ENCODE measurements at regions not wholly inside any gene's neighbourhood (a gene's known extent, or its start where the extent isn't known, plus 50 kb on each side); places are given as distances from the start of the nearest gene placed in this dataset.

GRCh38 chr4:102141842-102142241 is 203.4 kb downstream of the SLC39A8 start:
- H3K9me3 Mint-ChIP-seq (ENCODE audit: unreplicated experiment): no peaks in the 10 kb centered on the region
- H3K27ac Mint-ChIP-seq (ENCODE audit: unreplicated experiment): no peak overlapping the region
- H3K4me1 Mint-ChIP-seq (ENCODE audit: low read depth, unreplicated experiment): no peaks in the 10 kb centered on the region
- H3K36me3 Mint-ChIP-seq (ENCODE audit: unreplicated experiment): no peaks in the 10 kb centered on the region
- TF ChIP-seq, protein P1, sequence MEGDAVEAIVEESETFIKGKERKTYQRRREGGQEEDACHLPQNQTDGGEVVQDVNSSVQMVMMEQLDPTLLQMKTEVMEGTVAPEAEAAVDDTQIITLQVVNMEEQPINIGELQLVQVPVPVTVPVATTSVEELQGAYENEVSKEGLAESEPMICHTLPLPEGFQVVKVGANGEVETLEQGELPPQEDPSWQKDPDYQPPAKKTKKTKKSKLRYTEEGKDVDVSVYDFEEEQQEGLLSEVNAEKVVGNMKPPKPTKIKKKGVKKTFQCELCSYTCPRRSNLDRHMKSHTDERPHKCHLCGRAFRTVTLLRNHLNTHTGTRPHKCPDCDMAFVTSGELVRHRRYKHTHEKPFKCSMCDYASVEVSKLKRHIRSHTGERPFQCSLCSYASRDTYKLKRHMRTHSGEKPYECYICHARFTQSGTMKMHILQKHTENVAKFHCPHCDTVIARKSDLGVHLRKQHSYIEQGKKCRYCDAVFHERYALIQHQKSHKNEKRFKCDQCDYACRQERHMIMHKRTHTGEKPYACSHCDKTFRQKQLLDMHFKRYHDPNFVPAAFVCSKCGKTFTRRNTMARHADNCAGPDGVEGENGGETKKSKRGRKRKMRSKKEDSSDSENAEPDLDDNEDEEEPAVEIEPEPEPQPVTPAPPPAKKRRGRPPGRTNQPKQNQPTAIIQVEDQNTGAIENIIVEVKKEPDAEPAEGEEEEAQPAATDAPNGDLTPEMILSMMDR (IDR thresholded peaks at IDR 0.05; ENCODE audit: partially characterized antibody, unreplicated experiment): no peak
- H3K27me3 Mint-ChIP-seq (ENCODE audit: unreplicated experiment): no peaks in the 10 kb centered on the region
- no peak for DNase-seq
- H3K4me3 Mint-ChIP-seq (ENCODE audit: unreplicated experiment): no peak overlapping the region

DNA sequence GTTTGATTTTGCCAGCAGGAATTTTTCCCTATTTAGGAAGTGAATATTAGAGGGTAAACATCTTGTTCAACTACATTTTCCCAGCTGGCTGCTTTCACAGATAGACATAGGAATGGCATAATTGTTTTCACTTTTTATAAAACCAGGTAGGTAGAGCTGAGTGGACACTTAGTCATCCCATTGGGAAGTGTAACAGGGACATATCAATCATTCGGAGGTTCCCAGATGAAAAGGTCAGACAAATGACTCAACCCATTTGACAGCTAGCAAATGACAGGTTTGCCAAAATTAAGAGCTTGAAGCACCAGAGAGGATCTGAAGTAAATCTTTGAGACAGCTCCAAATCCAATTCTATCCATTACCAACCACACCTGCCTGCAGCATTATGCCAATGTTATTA is 205.3 kb downstream of the SLC39A8 start:
- no peaks in the 10 kb centered on the region for H3K9me3 Mint-ChIP-seq (ENCODE audit: unreplicated experiment)
- H3K4me3 Mint-ChIP-seq (ENCODE audit: unreplicated experiment): no peak overlapping the region
- H3K4me1 Mint-ChIP-seq (ENCODE audit: low read depth, unreplicated experiment): no peaks in the 10 kb centered on the region
- H3K27me3 Mint-ChIP-seq (ENCODE audit: unreplicated experiment): no peaks in the 10 kb centered on the region
- H3K36me3 Mint-ChIP-seq (ENCODE audit: unreplicated experiment): no peaks in the 10 kb centered on the region
- H3K27ac Mint-ChIP-seq (ENCODE audit: unreplicated experiment): no peak overlapping the region
- TF ChIP-seq, protein P1 (IDR thresholded peaks at IDR 0.05; ENCODE audit: partially characterized antibody, unreplicated experiment): no peak
- DNase-seq: no peak

DNA sequence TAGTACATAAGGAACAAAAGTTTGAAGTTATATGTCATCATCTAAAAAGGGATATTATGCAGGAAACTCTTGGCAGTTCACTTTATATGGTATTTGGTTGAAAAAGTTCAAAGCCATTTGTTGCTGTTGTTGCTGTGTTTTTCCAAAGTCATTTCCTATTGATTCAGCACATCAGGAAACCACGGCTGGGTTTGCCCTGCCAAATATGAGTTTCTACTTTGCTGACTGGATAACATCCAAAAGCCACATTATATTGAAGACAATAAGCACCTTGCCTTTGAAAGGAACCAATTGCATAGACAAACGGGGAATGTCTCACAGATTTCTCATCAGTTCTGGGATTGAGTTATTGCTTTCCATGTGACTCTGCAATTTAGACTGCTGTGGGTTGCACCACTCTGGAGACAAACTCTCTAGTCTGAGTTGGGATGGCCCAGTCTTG is 206.1 kb downstream of the SLC39A8 start:
- Mint-ChIP-seq H3K27ac (ENCODE audit: unreplicated experiment) (no peak overlapping the region), H3K27me3 (ENCODE audit: unreplicated experiment) (no peaks in the 10 kb centered on the region), H3K4me3 (ENCODE audit: unreplicated experiment) (no peak overlapping the region), H3K4me1 (ENCODE audit: low read depth, unreplicated experiment) (no peaks in the 10 kb centered on the region), H3K36me3 (ENCODE audit: unreplicated experiment) (no peaks in the 10 kb centered on the region), H3K9me3 (ENCODE audit: unreplicated experiment) (no peaks in the 10 kb centered on the region)
- no peak for DNase-seq
- TF ChIP-seq, protein P1 (IDR thresholded peaks at IDR 0.05; ENCODE audit: partially characterized antibody, unreplicated experiment): no peak

GRCh38 chr4:102137217-102137616 is 208.1 kb downstream of the SLC39A8 start:
- H3K9me3 Mint-ChIP-seq (ENCODE audit: unreplicated experiment): no peaks in the 10 kb centered on the region
- no peaks in the 10 kb centered on the region for H3K27me3 Mint-ChIP-seq (ENCODE audit: unreplicated experiment)
- no peaks in the 10 kb centered on the region for H3K36me3 Mint-ChIP-seq (ENCODE audit: unreplicated experiment)
- no peaks in the 10 kb centered on the region for H3K4me1 Mint-ChIP-seq (ENCODE audit: low read depth, unreplicated experiment)
- DNase-seq: no peak
- no peak overlapping the region for H3K27ac Mint-ChIP-seq (ENCODE audit: unreplicated experiment)
- no peak overlapping the region for H3K4me3 Mint-ChIP-seq (ENCODE audit: unreplicated experiment)
- TF ChIP-seq, protein P1 (IDR thresholded peaks at IDR 0.05; ENCODE audit: partially characterized antibody, unreplicated experiment): no peak

DNA sequence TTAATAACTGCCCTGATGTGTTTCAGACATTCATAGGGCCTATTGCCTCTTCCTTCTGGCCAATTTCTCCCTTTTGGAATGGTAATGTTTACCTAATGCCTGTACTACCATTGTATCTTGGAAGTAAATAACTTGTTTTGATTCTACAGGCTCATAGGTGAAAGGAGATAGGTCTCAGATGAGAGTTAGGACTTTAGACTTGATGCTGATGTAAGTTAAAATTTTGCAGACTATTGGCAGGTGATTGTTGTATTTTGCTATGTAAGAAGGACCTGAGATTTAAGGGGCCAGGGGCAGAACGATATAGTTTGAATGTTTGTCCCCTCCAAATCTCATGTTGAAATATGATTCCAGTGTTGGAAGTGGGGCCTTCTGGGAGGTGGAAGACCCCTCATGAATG is 215.5 kb downstream of the SLC39A8 start:
- DNase-seq: no peak
- peaks cover 2% of the 10 kb centered on the region for H3K27me3 Mint-ChIP-seq (ENCODE audit: unreplicated experiment)
- H3K4me1 Mint-ChIP-seq (ENCODE audit: low read depth, unreplicated experiment): no peaks in the 10 kb centered on the region
- H3K9me3 Mint-ChIP-seq (ENCODE audit: unreplicated experiment): no peaks in the 10 kb centered on the region
- no peak overlapping the region for H3K4me3 Mint-ChIP-seq (ENCODE audit: unreplicated experiment)
- TF ChIP-seq, protein P1 (IDR thresholded peaks at IDR 0.05; ENCODE audit: partially characterized antibody, unreplicated experiment): no peak
- no peaks in the 10 kb centered on the region for H3K36me3 Mint-ChIP-seq (ENCODE audit: unreplicated experiment)
- H3K27ac Mint-ChIP-seq (ENCODE audit: unreplicated experiment): no peak overlapping the region

Measured in glutamatergic neuron (in vitro differentiated cells).